Sigmoid colon (tissue), 4 donors: ENCODE measurements at regions not wholly inside any gene's neighbourhood (a gene's known extent, or its start where the extent isn't known, plus 50 kb on each side); places are given as distances from the start of the nearest gene placed in this dataset.

Source experiments
- CTCF ChIP-seq, 4 experiments: fragments of 450-650 bp in 3 of 4; fragments of 200-600 bp in 1 of 4; IDR thresholded peaks; one replicate each; pipeline ENCODE4 v1.5.1; 2016 to 2019; ENCODE audit warnings: antibody characterized with exemption in 4 of 4, mild to moderate bottlenecking in 3 of 4, moderate library complexity in 2 of 4
- POLR2AphosphoS5 ChIP-seq, 4 donors: sonication (generic); formaldehyde crosslinking; IDR thresholded peaks; one replicate each; pipeline ENCODE4 v1.6.1; 2017; ENCODE audit warnings: antibody characterized with exemption in 4 of 4

GRCh38 chr6:1055015-1055921, 256.6 kb upstream of the FOXQ1 start:
- TF ChIP-seq CTCF (IDR thresholded peaks at IDR 0.05) = no peak
- TF ChIP-seq POLR2AphosphoS5 (IDR thresholded peaks at IDR 0.05) = no peak
